ENCODE measurements at regions not wholly inside any gene's neighbourhood (a gene's known extent, or its start where the extent isn't known, plus 50 kb on each side); places are given as distances from the start of the nearest gene placed in this dataset.

DNA sequence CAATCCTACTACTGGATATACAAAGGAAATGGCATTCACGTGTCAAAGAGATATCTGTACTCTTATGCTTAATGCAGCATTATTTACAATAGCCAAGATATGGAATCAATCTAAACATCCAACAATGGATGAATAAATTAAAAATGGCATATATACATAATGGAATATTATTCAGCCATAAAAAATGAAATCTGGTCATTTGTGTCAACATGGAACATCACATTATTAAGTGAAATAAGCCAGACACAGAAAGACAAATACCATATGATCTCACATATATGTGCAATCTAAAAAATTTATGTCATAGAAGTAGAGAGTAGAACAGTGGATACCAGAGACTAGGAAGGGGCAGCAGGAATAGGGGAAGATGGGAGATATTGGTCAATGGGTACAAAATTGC is 228.8 kb upstream of the TBX3 start:
- Histone ChIP-seq H3K27me3 (replicated peaks; ENCODE audit: insufficient read depth) (no peaks in the 10 kb centered on the region), H3K4me1 (ENCODE audit: insufficient read depth) (peaks cover 40% of the 10 kb centered on the region), H3K36me3 (ENCODE audit: low read depth) (no peaks in the 10 kb centered on the region), H3K9me2 (ENCODE audit: insufficient read depth) (no peaks in the 10 kb centered on the region), H4K20me1 (ENCODE audit: insufficient read depth) (no peaks in the 10 kb centered on the region), H3K9ac (no peak overlapping the region), H3K27ac (no peak overlapping the region), H2AFZ (no peak overlapping the region), H3K9me3 (ENCODE audit: low read depth) (no peaks in the 10 kb centered on the region), H3K4me2 (ENCODE audit: unreplicated experiment) (no peak overlapping the region), H3K79me2 (ENCODE audit: insufficient read depth) (no peaks in the 10 kb centered on the region), H3F3A (ENCODE audit: insufficient read depth) (peaks cover 32% of the 10 kb centered on the region), H3K4me3 (no peak overlapping the region)
- in situ Hi-C loops (cut with MboI), result no loop called here
- DNase-seq, result no peak
- 95 to 100% methylated on average over 1 of the region's 1 CpG for WGBS, 2 experiments (ENCODE audit: low coverage in 1 of 2, low lambda C conversion rate in 2 of 2, missing lambda C conversion rate in 2 of 2)
- TF ChIP-seq EZH2phosphoT487 (IDR thresholded peaks at IDR 0.05; ENCODE audit: insufficient read depth, low read depth) (no peak), EZH2 (IDR thresholded peaks at IDR 0.05; ENCODE audit: insufficient read depth, poor library complexity, severe bottlenecking) (no peak)

DNA sequence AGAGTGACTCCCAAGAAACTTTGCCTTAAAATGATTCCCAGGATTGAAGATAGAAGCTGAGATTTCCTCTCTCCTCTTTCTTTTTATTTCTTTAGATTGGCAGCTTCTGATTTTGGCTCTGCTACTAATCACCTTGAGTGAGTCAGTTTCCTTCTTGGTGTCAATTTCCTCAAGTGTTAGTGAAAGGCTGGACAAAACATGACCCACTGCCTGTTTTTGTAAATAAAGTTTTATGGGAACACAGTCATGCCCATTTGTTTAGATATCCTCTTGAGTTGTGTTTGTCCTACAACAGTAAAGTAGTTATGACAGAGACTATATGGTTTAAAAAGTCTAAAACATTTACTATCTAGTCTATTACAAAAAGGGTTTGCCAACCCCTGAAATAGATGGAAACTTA is 227.2 kb upstream of the TBX3 start:
- Histone ChIP-seq H4K20me1 (ENCODE audit: insufficient read depth) (no peaks in the 10 kb centered on the region), H3F3A (ENCODE audit: insufficient read depth) (peaks cover 16% of the 10 kb centered on the region), H3K4me1 (ENCODE audit: insufficient read depth) (peaks cover 30% of the 10 kb centered on the region), H3K9ac (no peak overlapping the region), H3K9me3 (ENCODE audit: low read depth) (no peaks in the 10 kb centered on the region), H3K9me2 (ENCODE audit: insufficient read depth) (no peaks in the 10 kb centered on the region), H3K4me3 (no peak overlapping the region), H3K27me3 (replicated peaks; ENCODE audit: insufficient read depth) (no peaks in the 10 kb centered on the region), H3K4me2 (ENCODE audit: unreplicated experiment) (no peak overlapping the region), H3K36me3 (ENCODE audit: low read depth) (no peaks in the 10 kb centered on the region), H3K27ac (no peak overlapping the region), H2AFZ (no peak overlapping the region), H3K79me2 (ENCODE audit: insufficient read depth) (no peaks in the 10 kb centered on the region)
- DNase-seq, result no peak
- in situ Hi-C loops (cut with MboI), result no loop called here
- TF ChIP-seq EZH2 (IDR thresholded peaks at IDR 0.05; ENCODE audit: insufficient read depth, poor library complexity, severe bottlenecking) (no peak), EZH2phosphoT487 (IDR thresholded peaks at IDR 0.05; ENCODE audit: insufficient read depth, low read depth) (no peak)

DNA sequence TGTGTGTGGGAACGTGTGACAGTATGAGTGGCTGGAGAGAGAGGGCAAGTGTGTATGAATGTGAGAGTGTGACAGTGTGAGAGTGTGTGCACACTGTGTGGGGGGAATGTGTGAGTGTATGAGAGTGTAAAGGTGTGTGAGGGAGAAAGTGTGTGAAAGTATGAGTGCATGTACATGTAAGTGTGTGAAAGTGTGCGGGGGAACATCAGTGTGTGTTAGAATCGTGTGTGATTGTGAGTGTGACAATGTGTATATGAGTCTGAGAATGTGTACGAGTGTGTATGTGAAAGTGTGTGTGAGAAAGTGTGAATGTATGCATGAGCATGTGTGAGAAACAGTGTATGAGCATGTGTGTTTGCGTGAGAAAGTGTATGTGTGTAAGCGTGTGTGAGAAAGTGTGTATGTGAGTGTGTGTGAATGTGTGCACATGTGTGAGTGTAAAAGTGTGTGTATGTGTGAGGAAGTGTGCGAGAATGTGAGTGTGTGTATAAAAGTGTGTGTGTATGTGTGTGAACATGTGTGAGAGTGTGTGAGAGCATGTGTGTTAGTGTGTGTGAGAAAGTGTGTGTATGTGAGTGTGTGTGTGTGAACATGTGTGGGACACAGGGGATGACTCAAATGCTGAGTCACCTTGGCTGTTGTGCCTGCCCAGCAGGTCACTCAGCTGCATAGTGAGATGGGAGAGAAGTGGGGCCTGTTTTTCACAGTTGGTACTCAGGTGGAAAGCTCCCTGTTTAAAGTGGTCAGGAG is 220.5 kb upstream of the TBX3 start:
- no peak overlapping the region for H3K4me2 ChIP-seq (ENCODE audit: unreplicated experiment)
- H4K20me1 ChIP-seq (ENCODE audit: insufficient read depth), result no peaks in the 10 kb centered on the region
- H3K36me3 ChIP-seq (ENCODE audit: low read depth), result no peaks in the 10 kb centered on the region
- H3K27me3 ChIP-seq (replicated peaks; ENCODE audit: insufficient read depth), result no peaks in the 10 kb centered on the region
- peaks cover 21% of the 10 kb centered on the region for H3K4me1 ChIP-seq (ENCODE audit: insufficient read depth)
- no peak overlapping the region for H3K27ac ChIP-seq
- H3K9me3 ChIP-seq (ENCODE audit: low read depth), result no peaks in the 10 kb centered on the region
- in situ Hi-C loops (cut with MboI), result no loop called here
- 91 to 92% methylated on average over 7 of the region's 7 CpGs for WGBS, 2 experiments (ENCODE audit: low coverage in 1 of 2, low lambda C conversion rate in 2 of 2, missing lambda C conversion rate in 2 of 2)
- TF ChIP-seq EZH2phosphoT487 (IDR thresholded peaks at IDR 0.05; ENCODE audit: insufficient read depth, low read depth) (no peak), EZH2 (IDR thresholded peaks at IDR 0.05; ENCODE audit: insufficient read depth, poor library complexity, severe bottlenecking) (no peak)
- H2AFZ ChIP-seq, result no peak overlapping the region
- H3K9ac ChIP-seq, result no peak overlapping the region
- peaks cover 16% of the 10 kb centered on the region for H3F3A ChIP-seq (ENCODE audit: insufficient read depth)
- H3K9me2 ChIP-seq (ENCODE audit: insufficient read depth), result no peaks in the 10 kb centered on the region
- peak; percentile 70 for DNase-seq
- H3K79me2 ChIP-seq (ENCODE audit: insufficient read depth), result no peaks in the 10 kb centered on the region
- no peak overlapping the region for H3K4me3 ChIP-seq

DNA sequence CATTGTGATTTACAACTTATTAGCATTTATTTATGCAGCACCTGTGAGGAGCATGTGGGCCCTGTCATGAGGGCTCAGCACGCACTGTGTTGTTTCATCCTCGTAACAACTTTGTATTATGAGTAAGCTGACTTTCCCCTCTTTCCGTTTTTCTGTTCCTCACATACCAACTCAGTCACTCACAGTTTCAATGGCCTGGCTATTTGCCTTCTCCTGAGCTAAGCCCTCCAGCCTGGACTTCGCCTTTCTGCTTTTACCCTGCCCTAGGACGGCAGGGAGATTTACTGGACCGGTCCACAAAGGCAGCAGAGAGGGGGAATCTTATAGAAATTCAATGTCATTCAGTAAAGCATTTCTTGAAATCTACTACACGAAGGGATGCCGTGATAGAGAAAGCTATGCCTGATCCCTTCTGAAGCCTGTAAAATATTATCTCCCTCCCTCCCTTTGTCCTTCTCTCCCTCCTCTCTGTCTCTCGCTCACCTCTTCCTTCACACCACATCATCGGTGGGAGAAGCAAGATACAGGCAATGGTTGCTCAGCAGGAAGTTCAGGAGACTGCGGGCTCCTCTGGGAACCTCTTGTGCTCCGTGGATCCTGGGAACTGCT is 219.2 kb upstream of the TBX3 start:
- peak overlapping the region; percentile 43 for H3K9ac ChIP-seq
- in situ Hi-C loops (cut with MboI), result no loop called here
- peaks cover 16% of the 10 kb centered on the region for H3F3A ChIP-seq (ENCODE audit: insufficient read depth)
- H2AFZ ChIP-seq, result peak overlapping the region; percentile 16; the same call in 1 of the 2 replicates
- peak; percentile 87 for DNase-seq
- no peaks in the 10 kb centered on the region for H3K79me2 ChIP-seq (ENCODE audit: insufficient read depth)
- H3K9me3 ChIP-seq (ENCODE audit: low read depth), result no peaks in the 10 kb centered on the region
- H3K27ac ChIP-seq, result peak overlapping the region; percentile 44
- H3K4me1 ChIP-seq (ENCODE audit: insufficient read depth), result peaks cover 21% of the 10 kb centered on the region
- 53% methylated on average over 12 of the region's 12 CpGs for WGBS, 2 experiments (ENCODE audit: low coverage in 1 of 2, low lambda C conversion rate in 2 of 2, missing lambda C conversion rate in 2 of 2)
- 0 out of 2 replicates have a peak overlapping the region, but pooled peaks have one; percentile 24 for H3K4me3 ChIP-seq
- H3K9me2 ChIP-seq (ENCODE audit: insufficient read depth), result no peaks in the 10 kb centered on the region
- H3K36me3 ChIP-seq (ENCODE audit: low read depth), result no peaks in the 10 kb centered on the region
- TF ChIP-seq EZH2 (IDR thresholded peaks at IDR 0.05; ENCODE audit: insufficient read depth, poor library complexity, severe bottlenecking) (no peak), EZH2phosphoT487 (IDR thresholded peaks at IDR 0.05; ENCODE audit: insufficient read depth, low read depth) (no peak)
- peak overlapping the region; percentile 32 for H3K4me2 ChIP-seq (ENCODE audit: unreplicated experiment)
- H3K27me3 ChIP-seq (replicated peaks; ENCODE audit: insufficient read depth), result no peaks in the 10 kb centered on the region
- H4K20me1 ChIP-seq (ENCODE audit: insufficient read depth), result no peaks in the 10 kb centered on the region

Measured in GM23248 (cell line).